Fibroblast of villous mesenchyme (primary cell): ENCODE measurements at regions not wholly inside any gene's neighbourhood (a gene's known extent, or its start where the extent isn't known, plus 50 kb on each side); places are given as distances from the start of the nearest gene placed in this dataset.
"Not testable (repeated sequence)": the region's sequence is repeated elsewhere in the genome, so short reads cannot be mapped to it uniquely, and the experiment has no call there.

ENCODE experiments used
- DNase-seq: peaks from one replicate; pipeline ENCODE4 v3.0.0-alpha.2; 2010; ENCODE audit warnings: low read depth
- H3K4me3 ChIP-seq: 2 replicates; pipeline ENCODE4 v1.5.1; 2011; ENCODE audit warnings: low read depth, mild to moderate bottlenecking, low read length
- CTCF ChIP-seq: IDR thresholded peaks from 2 replicates; pipeline ENCODE4 v1.5.1; 2012; ENCODE audit warnings: low read depth, mild to moderate bottlenecking, low read length; ENCODE audit not compliant: insufficient read depth

DNA sequence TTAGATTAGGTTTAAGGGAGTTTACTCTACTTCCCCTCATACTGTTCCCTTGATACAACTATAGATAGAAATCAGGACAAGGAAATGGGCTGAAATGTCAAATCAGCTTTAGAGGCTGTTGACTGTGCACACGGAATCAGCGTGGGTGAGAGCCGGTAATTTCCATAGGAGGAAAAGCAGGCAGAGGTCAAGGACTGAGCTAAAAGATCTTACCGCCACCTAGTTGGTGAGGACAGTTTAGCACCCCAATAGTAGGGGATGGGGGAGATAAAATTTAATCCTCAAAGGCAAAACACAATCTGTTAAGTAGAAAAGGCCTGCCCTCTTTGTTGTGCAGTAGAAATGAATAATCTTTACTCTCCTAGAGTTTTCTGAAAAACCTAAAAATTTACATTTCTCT lies 1154.5 kb upstream of the CHAC2 start:
- TF ChIP-seq CTCF = no peak
- no peak for DNase-seq
- H3K4me3 ChIP-seq = no peak overlapping the region

DNA sequence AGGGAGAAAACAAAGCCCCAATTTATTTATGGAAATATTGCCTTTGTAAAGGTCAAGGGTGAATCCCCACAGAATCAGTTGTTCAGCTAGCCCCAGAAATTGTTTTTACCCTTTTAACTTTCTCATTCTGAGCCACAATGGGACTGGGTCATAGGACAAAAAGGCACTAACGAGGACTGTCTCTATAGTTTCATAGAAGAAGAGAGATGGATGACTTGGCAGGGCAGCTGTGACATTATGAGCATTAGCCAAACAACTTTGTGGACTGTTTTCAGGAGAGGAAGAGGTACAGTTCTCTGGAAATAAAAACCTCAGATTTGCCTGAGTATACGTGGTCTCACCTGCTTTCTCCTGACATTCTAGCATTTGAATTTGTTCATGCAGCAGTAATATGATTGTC lies 1155.8 kb upstream of the CHAC2 start:
- no peak for DNase-seq

GRCh38 chr2:52608030-52608429 lies 1159.6 kb upstream of the CHAC2 start:
- TF ChIP-seq CTCF = no peak
- DNase-seq = no peak
- H3K4me3 ChIP-seq = no peak overlapping the region

More for the DNA sequence above, 1155.8 kb upstream of the CHAC2 start:
- H3K4me3 ChIP-seq = no peak overlapping the region
- TF ChIP-seq CTCF = no peak

DNA sequence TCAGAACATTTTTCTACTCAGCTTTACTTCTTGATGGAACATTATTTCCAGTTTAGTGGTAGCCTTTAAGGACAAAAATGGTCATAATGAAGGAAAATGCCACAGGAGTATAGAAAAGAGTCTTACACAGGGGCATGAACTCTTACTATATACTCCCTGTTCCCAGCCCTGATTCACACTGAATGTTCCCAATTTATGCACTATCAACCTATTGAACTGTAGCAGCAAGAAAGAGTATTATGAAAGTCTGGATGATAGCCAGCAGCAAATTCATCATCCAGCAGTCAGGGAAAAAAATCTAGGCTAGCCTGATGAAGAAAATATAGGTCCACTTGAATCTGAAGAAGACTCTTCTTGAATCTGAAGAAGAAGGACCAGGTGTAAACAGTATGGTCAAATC lies 1170.3 kb upstream of the CHAC2 start:
- TF ChIP-seq CTCF = no peak
- no peak for DNase-seq
- no peak overlapping the region for H3K4me3 ChIP-seq

- H3K4me3 ChIP-seq = no peak overlapping the region
- no peak for DNase-seq
- no peak for TF ChIP-seq CTCF
Measured at GRCh38 chr2:52594026-52594425, 1173.6 kb upstream of the CHAC2 start.

DNA sequence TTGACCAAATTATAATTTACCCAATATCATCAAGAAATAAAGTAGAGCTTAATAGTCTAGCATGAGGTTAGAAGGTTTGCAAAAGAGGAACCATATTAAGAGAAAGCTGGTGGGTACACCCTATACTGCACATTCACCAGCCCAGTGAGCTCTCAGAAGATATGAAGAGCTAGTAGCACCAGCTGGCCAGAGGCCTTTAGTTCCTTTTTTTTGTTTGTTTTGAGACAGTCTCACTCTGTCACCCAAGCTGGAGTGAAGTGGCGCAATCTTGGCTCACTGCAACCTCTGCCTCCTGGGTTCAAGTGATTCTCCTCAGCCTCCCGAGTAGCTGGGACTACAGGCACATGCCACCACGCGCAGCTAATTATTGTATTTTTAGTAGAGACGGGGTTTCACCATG lies 1183.5 kb upstream of the CHAC2 start:
- not testable (repeated sequence) for H3K4me3 ChIP-seq, DNase-seq

DNA sequence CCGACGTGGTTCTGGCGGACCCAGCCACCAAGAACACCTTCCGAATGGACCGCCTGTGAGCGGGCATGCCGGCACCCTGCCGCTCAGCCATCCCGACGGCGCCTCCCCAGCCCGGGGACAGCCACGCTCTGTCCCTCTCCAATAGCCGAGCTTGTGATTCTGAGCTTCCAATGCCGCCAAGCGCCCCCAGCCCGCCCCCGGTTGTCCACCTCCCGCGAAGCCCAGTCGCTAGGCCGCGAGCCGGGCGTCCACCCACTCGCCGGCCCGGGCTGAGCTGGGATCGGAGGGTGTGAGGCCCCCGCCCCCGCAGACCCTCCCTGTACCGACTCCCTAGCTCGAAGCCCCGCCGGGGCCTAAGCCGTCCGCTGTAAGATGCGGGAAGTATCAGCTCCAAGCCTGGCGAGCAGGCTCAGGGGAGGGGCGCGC lies 1195.1 kb upstream of the CHAC2 start:
- DNase-seq = no peak
- no peak overlapping the region for H3K4me3 ChIP-seq
- no peak for TF ChIP-seq CTCF
